Ramos (cell line): ENCODE measurements at regions not wholly inside any gene's neighbourhood (a gene's known extent, or its start where the extent isn't known, plus 50 kb on each side); places are given as distances from the start of the nearest gene placed in this dataset.

Experiments
- in situ Hi-C: fragments of 300-500 bp; cut with MboI; formaldehyde crosslinking; loops from one replicate; pipeline ENCODE4 v1.14.3; 2022; ENCODE audit warnings: low sequenced_read_pairs; ENCODE audit not compliant: unreplicated experiment

DNA sequence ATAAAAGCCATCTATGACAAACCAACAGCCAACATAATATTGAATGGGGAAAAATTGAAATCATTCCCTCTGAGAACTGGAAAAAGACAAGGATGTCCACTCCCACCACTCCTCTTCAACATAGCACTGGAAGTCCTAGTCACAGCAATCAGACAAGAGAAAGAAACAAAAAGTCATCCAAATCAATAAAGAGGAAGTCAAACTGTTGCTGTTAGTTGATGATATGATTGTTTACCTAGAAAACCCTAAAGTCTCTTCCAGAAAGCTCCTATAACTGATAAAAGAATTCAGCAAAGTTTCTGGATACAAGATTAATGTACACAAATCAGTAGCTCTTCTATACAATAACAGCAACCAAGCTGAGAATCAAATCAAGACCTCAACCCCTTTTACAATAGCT, 285.1 kb upstream of the PHF14 start:
- in situ Hi-C loops, result no loop called here

- in situ Hi-C loops, result no loop called here
These were observed 277.6 kb upstream of the PHF14 start for GRCh38 chr7:10696064-10696463.

DNA sequence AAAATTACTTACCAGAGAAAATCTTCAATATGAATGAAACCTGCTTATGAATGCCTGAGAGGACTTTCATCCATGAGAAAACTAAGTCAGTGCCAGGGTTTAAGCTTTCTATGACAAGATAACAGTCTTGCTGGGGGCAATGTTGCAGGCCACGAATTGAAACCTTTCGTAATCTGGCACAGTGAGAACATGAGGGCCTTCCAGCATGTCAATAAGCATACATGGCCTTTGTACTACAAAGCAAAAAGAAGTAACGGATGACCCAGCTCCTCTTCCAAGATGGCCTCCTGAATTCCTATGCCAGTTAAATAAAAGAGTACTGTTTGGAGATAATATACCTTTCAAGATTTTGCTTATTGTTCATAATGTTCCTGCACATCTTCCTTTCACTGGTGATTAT, 270.6 kb upstream of the PHF14 start:
- in situ Hi-C loops, result no loop called here

DNA sequence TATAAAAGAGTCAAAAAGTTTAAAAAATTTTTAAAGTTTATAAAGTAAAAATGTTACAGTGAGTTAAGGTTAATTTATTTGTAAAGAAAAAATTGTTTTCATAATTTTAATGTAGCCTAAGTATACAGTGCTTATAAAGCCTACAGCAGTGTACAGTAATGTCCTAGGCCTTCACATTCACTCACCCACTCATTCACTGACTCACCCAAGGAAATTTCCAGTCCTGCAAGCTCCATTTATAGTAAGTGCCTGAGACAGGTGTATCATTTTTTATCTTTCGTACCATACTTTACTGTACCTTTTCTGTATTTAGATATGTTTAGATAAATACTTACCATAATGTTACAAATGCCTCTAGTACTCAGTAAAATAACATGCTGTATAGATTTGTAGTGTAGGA, 269.7 kb upstream of the PHF14 start:
- in situ Hi-C loops, result no loop called here

DNA sequence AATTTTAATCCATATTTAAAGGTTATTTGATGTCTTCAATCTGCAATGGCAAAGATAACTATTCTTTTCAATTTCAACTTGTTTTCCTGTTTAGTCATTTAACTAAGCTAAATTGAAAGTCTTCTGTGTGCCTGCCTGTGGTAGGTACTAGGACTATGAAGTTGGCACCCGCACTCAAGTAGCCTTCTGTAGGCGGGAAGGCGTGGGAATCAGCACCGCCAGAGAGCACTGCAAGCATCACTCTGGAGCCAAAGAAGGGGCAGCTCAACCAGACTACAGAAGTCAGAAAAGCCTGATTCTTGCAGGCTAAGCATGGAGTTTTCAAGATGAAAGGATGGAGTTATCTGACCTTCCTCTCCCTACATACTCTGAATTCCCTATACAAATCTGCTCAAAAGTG, 269.0 kb upstream of the PHF14 start:
- in situ Hi-C loops, result no loop called here

DNA sequence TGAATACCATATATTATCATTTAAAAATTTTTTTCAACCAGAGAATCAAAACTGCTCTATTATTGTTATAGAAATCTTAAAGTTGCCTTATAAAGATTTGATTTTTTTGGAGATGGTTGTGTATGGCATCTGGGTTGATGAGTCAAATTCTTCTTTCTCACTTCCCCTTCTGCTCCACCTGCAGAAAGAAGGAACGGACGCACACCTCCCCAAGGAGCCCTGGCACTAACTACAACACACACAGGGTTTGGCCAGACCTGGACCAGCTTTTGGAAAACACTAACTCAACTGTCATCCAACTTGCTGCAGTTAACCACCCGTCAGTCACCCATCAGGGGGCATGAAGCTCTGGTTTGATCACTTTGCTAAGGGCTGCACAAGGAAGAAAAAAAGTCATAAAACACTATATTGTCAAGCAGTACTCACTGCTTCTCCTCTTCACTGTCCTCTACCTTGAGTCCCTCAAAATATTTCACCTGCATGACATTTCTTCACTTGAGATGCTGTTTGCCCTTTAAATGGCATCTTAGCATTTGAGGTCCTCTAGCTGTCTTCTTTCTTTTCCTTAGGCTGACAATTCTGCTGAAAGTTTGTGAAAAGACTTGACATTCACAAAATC, 266.7 kb upstream of the PHF14 start:
- in situ Hi-C loops, result no loop called here

DNA sequence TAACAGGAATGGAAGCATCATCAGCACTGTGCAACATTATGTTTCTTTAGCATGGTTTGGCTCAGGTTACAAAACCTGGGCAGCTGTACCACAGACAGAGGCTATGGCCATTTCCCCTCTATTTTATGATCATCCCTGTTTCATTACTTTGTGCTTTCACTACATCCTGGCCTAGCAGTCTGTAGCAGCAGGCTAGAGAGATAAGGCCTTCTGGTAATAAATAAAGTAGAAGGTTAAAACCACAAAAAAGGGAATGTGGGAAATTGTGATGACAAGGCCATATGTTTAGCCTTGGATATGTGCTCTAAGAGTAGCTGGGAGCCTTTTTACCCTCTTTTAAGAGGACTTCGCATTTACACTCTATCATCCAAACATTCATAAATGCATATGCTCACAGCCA, 266.2 kb upstream of the PHF14 start:
- in situ Hi-C loops, result no loop called here

GRCh38 chr7:10708447-10708846, 265.2 kb upstream of the PHF14 start:
- in situ Hi-C loops, result no loop called here

GRCh38 chr7:10718768-10719167, 254.9 kb upstream of the PHF14 start:
- in situ Hi-C loops, result no loop called here

- in situ Hi-C loops, result no loop called here
These were observed 253.6 kb upstream of the PHF14 start for GRCh38 chr7:10720042-10720441.

GRCh38 chr7:10721289-10721688, 252.4 kb upstream of the PHF14 start:
- in situ Hi-C loops, result no loop called here

- in situ Hi-C loops, result no loop called here
These were observed 249.8 kb upstream of the PHF14 start for GRCh38 chr7:10723832-10724231.

DNA sequence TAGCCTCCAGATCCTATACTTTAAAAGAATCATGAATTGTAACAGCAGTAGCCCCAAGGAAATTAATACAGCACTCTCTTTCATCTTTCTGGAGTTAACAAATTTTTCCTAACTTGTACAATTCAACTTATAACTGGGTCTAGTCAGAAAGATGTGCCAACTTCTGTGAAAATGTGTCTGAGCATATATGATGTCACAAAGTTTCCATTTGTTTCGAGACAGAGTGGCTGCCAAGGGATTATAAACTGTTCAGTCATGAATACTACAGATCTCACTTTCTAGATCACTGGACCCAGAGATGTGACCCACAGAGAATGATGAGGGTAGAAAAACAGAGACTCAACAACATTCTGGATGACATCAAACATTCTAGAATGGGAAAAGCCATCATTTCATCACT, 249.2 kb upstream of the PHF14 start:
- in situ Hi-C loops, result no loop called here

DNA sequence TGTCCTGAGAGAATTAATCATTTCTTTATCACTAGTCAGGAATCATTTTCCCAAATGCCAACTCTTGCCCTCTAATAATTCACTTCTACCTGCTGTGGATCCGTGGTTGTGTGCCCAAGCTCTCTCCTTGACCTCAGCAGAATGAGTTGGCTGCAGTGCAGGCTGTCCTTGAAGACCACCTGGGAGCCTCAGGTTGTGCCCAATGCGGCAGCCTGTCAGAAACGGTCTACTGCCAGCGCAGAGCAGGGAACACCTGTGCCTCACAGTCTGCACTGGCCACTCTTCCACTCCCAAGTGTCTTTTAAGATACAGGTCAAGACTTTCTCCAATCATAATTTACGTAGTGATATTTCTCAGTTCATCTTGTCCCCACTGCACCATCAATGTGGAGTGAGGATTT, 246.0 kb upstream of the PHF14 start:
- in situ Hi-C loops, result no loop called here

GRCh38 chr7:10731253-10731773, 242.4 kb upstream of the PHF14 start:
- in situ Hi-C loops, result no loop called here

GRCh38 chr7:10733747-10734146, 239.9 kb upstream of the PHF14 start:
- in situ Hi-C loops, result no loop called here

GRCh38 chr7:10734595-10734994, 239.1 kb upstream of the PHF14 start:
- in situ Hi-C loops, result no loop called here

GRCh38 chr7:10739401-10739800, 234.3 kb upstream of the PHF14 start:
- in situ Hi-C loops, result no loop called here

- in situ Hi-C loops, result no loop called here
These were observed 232.9 kb upstream of the PHF14 start for GRCh38 chr7:10740805-10741204.

DNA sequence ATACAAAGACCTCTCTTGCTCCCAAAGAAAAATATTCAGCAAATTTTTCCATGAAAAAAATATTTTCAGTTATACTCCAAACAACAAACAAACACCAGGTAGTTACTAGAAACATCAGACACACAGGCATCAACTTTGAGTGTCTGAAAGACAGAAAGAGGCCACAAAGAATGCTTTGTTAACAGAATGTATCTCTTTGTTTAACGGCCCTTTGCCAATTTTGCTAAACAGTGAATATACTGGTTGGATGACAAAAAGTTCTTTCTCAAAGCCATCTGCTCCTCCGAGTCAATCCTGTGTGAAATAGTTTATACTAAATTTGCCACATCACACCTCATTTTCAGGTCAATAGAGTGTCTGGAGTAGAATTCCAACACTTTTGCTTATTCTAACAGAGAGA, 216.7 kb upstream of the PHF14 start:
- in situ Hi-C loops, result no loop called here

DNA sequence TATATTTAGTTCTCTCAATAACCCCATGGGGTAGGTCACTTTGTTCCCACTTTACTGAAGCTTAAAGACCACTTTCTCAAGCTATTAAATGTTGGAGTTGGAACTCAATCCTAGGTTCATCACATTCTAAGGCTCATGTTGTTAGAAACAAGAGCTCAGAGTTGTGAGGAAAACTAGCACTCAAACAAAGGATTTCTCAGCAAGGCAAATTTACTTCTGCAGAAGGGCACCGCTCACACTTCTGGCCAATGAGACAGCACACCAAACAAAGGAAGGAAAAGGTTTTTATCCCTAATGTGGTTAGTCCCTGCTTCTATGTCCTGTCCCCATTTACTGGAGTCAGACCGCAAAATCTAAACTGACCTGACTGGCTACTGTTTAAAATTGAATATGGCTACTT, 214.6 kb upstream of the PHF14 start:
- in situ Hi-C loops, result no loop called here

DNA sequence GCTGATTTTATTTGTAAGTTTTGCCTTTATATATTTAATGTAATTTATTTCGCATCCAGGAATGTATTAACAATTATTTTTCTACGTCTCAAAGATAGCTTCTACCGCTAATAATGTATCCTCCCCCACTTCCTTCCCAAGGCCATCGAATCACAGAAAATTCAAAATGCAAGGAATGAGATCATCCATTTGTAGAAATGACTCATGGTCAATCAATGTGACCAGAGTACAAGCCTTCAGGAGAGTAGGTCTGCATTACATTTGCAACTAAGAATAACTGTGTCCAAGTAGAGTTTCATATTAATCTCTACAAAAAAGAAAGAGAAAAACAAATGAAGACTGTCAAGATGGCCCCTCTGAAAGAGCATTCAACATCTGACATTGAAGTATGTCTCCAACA, 205.9 kb upstream of the PHF14 start:
- in situ Hi-C loops, result no loop called here

- in situ Hi-C loops, result no loop called here
These were observed 203.5 kb upstream of the PHF14 start for GRCh38 chr7:10770176-10770575.
